Hindlimb muscle (tissue), 1 donor: ENCODE measurements at regions not wholly inside any gene's neighbourhood (a gene's known extent, or its start where the extent isn't known, plus 50 kb on each side); places are given as distances from the start of the nearest gene placed in this dataset.
A peak's percentile ranks its signal among the peaks of the same experiment; 100 is the strongest.

ENCODE experiments used
- DNase-seq: peaks from one replicate; pipeline ENCODE4 v3.0.0-alpha.2; 2013

DNA sequence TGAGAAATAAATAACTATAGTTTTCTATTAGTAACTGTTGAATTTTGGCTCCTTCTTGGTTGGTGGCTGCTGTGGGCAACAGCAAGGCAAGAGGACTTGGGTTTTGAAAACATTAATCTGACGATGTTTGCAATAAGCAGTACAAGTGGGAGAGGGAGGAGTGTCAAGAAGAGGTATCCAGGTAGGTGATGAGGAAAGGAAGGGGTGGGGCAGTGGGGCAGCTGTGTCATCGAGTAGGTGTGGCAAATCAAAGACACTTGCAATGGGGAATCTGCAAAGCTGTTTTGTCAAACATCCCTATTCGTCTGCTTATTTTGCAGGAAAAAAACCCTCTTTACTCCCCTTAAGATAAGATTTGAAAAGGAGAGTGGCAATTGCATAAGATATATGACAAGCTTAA lies 171.9 kb upstream of the MAP3K7 start:
- DNase-seq, result no peak

DNA sequence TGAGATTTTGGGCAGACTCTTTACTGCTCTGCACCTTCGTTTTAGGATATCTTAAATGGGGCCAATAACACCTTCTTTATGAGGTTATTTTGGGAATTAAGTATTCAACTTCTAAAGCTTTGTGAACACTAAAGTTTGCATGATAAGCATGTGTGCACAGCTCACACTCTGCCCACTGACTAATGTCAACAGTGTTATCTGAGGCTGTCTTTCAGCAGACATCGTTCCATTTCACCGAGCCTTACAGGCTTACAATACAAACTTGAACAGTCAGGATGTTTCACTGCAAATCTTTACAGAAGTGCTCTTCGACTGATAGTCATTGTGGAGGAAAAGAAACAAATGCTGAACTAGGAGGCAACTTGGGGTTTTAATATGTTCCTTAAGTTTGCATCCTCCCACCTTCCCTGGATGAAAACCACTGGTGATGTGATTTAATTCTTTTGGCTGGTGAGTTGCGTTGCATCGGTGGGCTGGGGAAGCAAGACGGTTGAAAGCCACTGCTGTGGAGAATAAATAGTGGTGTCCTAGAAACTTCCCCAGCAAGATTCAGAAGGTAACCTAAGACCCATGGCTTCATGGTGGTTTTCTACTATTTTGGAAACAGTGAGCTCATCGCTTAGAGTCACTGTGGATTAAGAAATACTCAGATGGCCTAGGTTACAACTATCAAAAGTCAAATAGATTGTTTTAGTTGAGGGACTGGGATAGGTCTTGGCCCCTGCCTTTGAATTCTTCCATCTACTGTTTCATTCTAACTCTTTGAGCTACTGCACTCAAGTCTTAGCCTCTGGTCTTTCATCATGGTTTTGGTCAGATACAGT lies 167.2 kb upstream of the MAP3K7 start:
- no peak for DNase-seq

- no peak for DNase-seq
These were observed 152.9 kb upstream of the MAP3K7 start for GRCh38 chr6:90739802-90740201.

DNA sequence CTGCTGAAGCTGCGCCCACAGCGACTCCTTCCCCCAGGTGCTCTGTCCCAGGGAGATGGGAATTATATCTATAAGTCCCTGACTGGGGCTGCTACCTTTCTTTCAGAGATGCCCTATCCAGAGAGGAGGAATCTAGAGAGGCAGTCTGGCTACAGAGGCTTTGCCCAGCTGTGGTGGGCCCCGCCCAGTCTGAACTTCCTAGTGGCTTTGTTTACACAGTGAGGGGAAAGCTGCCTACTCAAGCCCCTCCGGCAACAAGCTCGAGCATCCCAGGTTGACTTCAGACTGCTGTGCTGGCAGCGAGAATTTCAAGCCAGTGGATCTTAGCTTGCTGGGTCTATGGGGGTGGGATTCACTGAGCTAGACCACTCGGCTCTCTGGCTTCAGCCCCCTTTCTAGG lies 152.5 kb upstream of the MAP3K7 start:
- no peak for DNase-seq

DNA sequence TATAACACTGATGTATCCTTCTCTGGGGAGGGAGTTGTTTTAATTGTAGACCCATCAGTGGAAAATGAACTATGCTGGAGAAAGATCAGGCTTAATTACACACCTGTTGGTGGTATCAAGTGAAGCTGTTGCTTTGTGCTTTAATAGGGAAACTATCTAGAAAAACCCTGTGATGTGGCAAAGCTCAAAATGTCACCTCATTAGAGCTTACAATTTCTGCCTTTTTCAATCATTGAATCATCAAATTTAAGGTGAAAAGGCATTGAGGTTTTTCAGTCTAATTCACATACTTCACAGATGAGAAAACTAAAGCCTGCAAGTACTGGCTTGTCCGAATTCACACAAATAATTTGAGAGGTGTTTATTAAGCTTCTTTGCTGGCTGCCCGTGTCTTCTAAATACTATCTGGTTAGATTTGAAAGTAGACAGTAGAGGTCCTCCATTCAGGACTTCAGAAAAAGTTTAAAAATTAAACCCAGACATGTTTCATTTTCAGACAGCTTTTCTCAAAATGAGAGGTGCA lies 143.3 kb upstream of the MAP3K7 start:
- DNase-seq, result no peak

DNA sequence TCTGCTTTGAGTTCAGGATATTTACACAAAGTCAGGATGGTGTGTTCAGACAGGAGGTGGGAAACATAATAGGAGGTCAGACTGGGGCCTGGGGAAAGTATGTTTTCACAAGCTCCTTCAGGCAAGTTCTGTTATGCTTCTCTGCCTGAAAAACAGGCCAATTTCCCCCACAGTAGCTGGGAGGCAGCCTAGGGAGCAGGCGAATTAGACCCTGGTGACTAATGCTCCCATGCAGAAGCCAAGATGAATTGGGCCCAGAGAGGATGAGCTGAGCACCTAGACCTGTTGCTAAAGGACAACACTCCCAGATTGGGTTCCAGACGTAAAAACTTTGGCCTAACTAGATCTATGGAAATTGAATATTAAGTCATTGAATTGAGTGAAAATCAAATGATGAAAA lies 142.2 kb upstream of the MAP3K7 start:
- no peak for DNase-seq

- no peak for DNase-seq
These were observed 135.8 kb upstream of the MAP3K7 start for GRCh38 chr6:90722648-90723047.

DNA sequence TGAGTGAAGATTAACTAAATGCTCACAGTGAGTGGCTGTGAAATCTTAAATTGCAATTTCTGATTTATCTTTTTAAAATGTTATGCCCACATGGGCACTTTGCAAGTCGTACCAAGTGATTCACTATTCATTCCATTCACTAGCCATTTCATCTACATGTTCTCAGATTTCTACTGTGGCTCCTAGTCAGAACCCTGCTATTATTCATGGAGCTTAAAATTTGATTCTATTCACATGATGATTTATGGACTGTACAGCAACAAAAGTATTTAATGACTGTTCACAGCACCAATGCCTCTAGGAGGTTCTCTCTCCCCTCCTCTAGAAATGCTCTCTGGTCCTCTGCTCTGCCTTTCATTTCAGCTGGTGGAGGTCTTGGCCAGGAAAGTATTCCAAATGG lies 133.5 kb upstream of the MAP3K7 start:
- no peak for DNase-seq

DNA sequence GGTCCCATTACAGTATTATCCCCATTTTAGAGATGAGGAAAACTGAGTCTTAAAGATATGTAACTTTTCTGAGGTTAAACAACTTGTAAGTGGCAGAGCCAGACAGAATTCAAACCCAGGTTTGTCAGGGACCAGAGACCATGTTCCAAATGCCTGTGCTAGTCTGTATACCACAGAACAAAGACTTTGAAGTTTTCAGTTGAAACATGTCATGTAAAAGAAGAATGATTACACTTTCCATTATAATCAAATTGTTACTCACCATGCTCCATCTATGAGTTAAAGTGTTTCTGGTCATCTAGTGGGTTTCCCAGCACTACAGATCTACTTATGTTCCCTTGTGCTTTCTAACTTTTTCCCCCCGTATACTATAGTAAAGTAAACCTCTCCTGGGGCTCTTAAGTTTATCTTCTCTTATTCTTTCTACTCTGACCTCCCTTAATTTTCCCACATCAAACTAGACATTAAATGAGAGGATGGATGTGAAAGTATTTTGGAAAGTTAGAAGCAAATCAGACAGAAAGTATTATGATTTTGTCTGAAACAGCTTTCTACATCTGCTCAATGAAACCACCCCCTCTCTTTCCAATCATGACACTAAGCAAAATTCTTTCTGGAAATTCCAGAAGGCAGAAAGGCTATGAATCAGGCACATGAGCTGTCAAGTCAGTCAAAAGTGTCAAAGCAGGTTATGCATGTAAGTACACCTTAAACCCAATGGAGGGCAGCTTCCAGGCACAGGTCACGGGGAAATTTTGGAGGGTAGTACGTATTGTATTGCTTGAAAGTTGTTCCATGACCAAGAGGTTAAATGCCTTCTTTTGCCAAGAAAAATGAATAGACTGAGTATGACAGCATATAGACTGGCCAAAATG lies 132.7 kb upstream of the MAP3K7 start:
- DNase-seq, result no peak

DNA sequence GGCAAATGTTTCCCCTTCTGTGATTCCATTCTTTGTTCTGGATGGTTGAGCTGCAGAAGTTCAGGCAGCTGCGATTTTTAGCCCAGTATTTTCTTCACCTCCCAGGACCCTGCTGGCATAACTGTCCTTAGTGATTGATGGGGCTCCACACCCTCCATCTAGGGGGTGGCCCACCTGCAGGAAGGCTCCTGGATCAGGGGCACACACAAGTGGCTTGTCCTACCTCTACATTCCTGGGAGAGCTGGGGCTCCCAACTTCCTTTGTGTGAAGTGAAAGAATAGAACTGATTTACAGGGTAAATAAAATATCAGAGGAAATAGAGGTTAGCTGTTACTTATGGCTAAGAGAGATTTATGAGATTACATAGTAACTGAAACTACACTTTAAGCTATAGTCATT lies 129.5 kb upstream of the MAP3K7 start:
- no peak for DNase-seq

DNA sequence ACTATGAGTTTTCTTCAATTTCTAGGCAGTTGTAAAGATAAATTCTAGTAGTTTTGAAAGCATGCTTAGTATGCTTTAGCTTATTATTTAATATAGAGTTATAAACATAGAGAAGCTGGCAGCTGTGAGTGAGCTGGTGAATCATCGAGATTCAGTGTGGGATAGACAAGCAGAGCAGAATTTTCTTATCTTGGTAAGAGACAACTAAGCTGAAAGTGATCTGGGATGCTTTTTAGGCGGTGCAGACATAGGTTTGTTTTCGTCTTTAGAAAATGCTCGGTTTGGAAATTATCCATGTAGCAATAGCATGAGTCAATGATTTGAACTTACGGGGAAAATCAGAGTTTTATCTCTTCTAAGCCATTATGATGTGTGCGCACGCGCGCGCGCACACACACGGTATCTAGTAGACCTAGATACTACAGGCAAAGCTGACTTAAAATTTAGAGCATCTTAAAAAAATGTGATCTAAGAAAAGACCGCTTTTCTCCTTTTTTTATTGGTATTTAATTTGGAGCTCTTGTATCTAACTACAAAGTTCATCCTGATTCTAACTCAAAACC lies 128.3 kb upstream of the MAP3K7 start:
- no peak for DNase-seq

DNA sequence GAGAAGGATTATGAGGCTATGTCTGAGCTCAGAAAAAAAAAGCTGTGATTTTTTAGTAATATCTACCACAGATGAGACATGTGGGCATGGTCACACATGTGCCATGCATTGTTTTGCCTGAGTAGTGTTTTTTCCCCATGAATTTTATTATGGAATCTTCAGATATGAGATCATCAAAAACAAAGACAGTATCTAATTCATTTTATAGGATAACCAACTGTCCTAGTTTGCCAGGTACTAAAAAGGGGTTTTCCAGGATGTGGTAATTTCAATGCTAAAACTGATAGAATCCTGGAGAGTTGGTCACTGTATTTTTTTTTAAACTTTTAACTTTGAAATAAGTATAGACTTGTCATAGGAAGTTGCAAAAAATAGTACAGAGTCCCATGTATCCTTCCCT lies 127.4 kb upstream of the MAP3K7 start:
- DNase-seq, result no peak

GRCh38 chr6:90712114-90712513 lies 125.2 kb upstream of the MAP3K7 start:
- peak; percentile 72 for DNase-seq

- no peak for DNase-seq
These were observed 122.6 kb upstream of the MAP3K7 start for GRCh38 chr6:90709431-90709996.

- no peak for DNase-seq
These were observed 121.4 kb upstream of the MAP3K7 start for GRCh38 chr6:90708206-90708737.

DNA sequence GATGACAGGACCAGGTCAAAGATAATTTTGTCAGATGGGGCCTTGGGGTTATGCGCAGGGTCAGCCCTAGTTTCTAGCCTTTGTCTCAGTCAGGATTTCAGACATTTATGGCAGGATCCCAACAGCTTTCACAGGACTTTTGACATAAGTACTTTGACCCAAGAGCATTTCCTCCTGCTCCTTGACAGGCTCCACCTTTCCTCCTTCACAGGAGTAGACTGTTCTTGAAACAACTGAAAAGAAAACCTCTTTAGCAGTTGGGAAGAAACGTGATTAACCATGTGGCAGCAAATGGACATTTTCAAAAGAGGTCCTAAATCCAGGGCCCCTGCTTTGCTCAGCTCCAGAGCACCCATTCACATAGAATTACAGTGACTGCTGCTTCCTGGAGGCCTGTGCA lies 120.4 kb upstream of the MAP3K7 start:
- no peak for DNase-seq

DNA sequence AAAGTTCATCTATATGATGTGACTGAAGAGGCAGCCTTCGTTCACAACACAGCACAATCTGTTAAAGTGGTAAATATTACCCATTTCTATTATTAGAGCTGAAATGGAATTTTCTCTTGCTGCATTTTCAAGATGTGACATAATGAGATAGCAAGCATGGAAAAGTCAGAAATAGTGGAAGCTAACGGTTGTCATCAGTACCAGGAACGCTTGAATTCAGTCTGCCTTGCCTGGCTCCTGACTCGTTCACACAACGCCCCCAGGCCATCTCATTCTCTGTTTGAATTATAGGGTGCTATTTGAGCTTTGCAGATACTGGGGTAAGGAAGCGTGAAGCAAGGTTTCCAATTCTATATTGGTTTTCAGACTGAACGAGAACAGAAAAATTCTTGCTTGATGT lies 116.5 kb upstream of the MAP3K7 start:
- DNase-seq, result no peak

- DNase-seq, result no peak
These were observed 115.1 kb upstream of the MAP3K7 start for GRCh38 chr6:90701926-90702325.

DNA sequence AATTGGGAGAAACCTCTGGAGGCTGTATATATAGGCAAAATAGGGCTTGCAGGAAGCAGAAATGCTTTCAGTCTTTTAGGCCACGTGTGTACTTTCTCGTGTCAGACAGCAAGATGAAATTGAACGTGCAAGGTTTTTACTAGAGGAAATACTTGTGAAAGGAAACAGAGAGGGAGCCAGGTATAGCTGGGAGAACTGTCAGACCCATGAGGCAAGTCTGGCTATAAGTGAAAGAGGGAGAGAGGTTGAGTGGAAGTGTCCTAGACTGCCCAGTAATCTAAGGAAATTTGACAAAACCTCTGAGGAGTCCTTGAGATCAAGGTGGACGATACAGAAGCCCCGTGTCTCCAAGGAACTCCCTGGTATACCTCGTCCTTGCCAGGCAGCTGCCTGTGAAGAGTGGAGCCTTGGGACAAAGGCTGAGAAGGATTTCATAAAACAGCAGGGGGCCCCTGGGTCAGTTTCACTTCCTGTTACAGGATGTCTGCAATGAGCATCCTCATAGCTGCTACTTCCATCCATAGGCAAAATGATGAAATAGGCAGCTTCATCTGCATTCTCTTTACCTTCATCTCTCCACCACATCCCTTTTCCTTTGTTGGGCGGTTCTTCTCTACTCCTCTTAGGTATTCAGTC lies 114.4 kb upstream of the MAP3K7 start:
- no peak for DNase-seq

- DNase-seq, result no peak
These were observed 108.4 kb upstream of the MAP3K7 start for GRCh38 chr6:90695316-90695715.

DNA sequence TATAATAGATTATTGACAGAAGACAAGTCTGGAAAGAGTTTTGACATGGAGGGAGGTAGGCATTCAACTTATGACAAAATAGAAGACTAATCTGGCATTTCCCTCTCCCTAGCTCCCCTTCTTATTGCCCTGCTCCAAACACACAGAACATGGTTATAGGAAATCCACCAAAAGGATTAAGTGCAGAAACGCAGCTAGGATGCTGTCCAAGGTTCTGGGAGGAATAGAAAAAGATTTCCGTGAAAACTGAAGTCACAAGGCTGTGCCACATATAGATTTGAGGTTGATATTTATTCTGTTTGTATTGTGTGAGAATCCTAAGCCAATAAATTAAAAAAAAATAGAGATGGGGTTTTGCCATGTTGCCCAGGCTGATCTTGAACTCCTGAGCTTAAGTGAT lies 107.9 kb upstream of the MAP3K7 start:
- DNase-seq, result no peak

- no peak for DNase-seq
These were observed 105.0 kb upstream of the MAP3K7 start for GRCh38 chr6:90691823-90692222.
